ENCODE measurements at regions not wholly inside any gene's neighbourhood (a gene's known extent, or its start where the extent isn't known, plus 50 kb on each side); places are given as distances from the start of the nearest gene placed in this dataset.

- TF ChIP-seq, protein P1, sequence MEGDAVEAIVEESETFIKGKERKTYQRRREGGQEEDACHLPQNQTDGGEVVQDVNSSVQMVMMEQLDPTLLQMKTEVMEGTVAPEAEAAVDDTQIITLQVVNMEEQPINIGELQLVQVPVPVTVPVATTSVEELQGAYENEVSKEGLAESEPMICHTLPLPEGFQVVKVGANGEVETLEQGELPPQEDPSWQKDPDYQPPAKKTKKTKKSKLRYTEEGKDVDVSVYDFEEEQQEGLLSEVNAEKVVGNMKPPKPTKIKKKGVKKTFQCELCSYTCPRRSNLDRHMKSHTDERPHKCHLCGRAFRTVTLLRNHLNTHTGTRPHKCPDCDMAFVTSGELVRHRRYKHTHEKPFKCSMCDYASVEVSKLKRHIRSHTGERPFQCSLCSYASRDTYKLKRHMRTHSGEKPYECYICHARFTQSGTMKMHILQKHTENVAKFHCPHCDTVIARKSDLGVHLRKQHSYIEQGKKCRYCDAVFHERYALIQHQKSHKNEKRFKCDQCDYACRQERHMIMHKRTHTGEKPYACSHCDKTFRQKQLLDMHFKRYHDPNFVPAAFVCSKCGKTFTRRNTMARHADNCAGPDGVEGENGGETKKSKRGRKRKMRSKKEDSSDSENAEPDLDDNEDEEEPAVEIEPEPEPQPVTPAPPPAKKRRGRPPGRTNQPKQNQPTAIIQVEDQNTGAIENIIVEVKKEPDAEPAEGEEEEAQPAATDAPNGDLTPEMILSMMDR (IDR thresholded peaks at IDR 0.05): no peak
- Mint-ChIP-seq H3K4me3 (no peak overlapping the region), H3K36me3 (ENCODE audit: low read depth) (no peaks in the 10 kb centered on the region), H3K27me3 (peaks cover 19% of the 10 kb centered on the region), H3K4me1 (ENCODE audit: low read depth) (no peaks in the 10 kb centered on the region), H3K27ac (no peak overlapping the region), H3K9me3 (no peaks in the 10 kb centered on the region)
- Histone ChIP-seq H3K4me3 (ENCODE audit: low read length) (no peak overlapping the region), H3K36me3 (ENCODE audit: insufficient read depth, low read length) (no peaks in the 10 kb centered on the region), H3K27ac (ENCODE audit: low read depth in 1 of 2, low read length in 2 of 2) (no peak overlapping the region), H3K27me3 (ENCODE audit: control insufficient read depth in 1 of 2, insufficient read depth in 2 of 2, low read length in 2 of 2) (peaks cover 7 to 11% of the 10 kb centered on the region in 2 experiments), H3K4me1 (ENCODE audit: insufficient read depth, low read length) (no peaks in the 10 kb centered on the region), H3K9me3 (ENCODE audit: control insufficient read depth in 1 of 2, insufficient read depth in 1 of 2, low read length in 2 of 2) (no peaks in the 10 kb centered on the region)
- CTCF ChIA-PET: no interaction called here
- no peak for ATAC-seq (ENCODE audit: poor library complexity)
- DNase-seq: no peak
- intact Hi-C loops (cut with DNase I, micrococcal nuclease): no loop called here
- POLR2A ChIA-PET: no interaction called here
Measured at GRCh38 chr10:8487346-8487745, 432.9 kb downstream of the GATA3 start.

GRCh38 chr10:8489232-8489631 is 434.7 kb downstream of the GATA3 start:
- Mint-ChIP-seq H3K36me3 (ENCODE audit: low read depth) (no peaks in the 10 kb centered on the region), H3K4me3 (no peak overlapping the region), H3K27ac (no peak overlapping the region), H3K27me3 (peaks cover 4% of the 10 kb centered on the region), H3K4me1 (ENCODE audit: low read depth) (no peaks in the 10 kb centered on the region), H3K9me3 (no peaks in the 10 kb centered on the region)
- H3K36me3 ChIP-seq (ENCODE audit: insufficient read depth, low read length): no peaks in the 10 kb centered on the region
- no peak overlapping the region for H3K27ac ChIP-seq (ENCODE audit: low read depth in 1 of 2, low read length in 2 of 2)
- ChIA-PET POLR2A (no interaction called here), CTCF (no interaction called here)
- DNase-seq (no peak), ATAC-seq (ENCODE audit: poor library complexity) (no peak)
- H3K4me1 ChIP-seq (ENCODE audit: insufficient read depth, low read length): no peaks in the 10 kb centered on the region
- intact Hi-C loops (cut with DNase I, micrococcal nuclease): no loop called here
- TF ChIP-seq, protein P1 (IDR thresholded peaks at IDR 0.05): no peak
- no peaks in the 10 kb centered on the region for H3K9me3 ChIP-seq (ENCODE audit: control insufficient read depth in 1 of 2, insufficient read depth in 1 of 2, low read length in 2 of 2)
- peaks cover 0 to under 1% of the 10 kb centered on the region in 2 experiments for H3K27me3 ChIP-seq (ENCODE audit: control insufficient read depth in 1 of 2, insufficient read depth in 2 of 2, low read length in 2 of 2)
- H3K4me3 ChIP-seq (ENCODE audit: low read length): no peak overlapping the region

GRCh38 chr10:8489823-8490222 is 435.3 kb downstream of the GATA3 start:
- Histone ChIP-seq H3K4me1 (ENCODE audit: insufficient read depth, low read length) (no peaks in the 10 kb centered on the region), H3K9me3 (ENCODE audit: control insufficient read depth in 1 of 2, insufficient read depth in 1 of 2, low read length in 2 of 2) (no peaks in the 10 kb centered on the region), H3K4me3 (ENCODE audit: low read length) (no peak overlapping the region), H3K36me3 (ENCODE audit: insufficient read depth, low read length) (no peaks in the 10 kb centered on the region), H3K27me3 (ENCODE audit: control insufficient read depth in 1 of 2, insufficient read depth in 2 of 2, low read length in 2 of 2) (no peaks in the 10 kb centered on the region), H3K27ac (ENCODE audit: low read depth in 1 of 2, low read length in 2 of 2) (no peak overlapping the region)
- H3K27ac Mint-ChIP-seq: no peak overlapping the region
- POLR2A ChIA-PET: no interaction called here
- ATAC-seq (ENCODE audit: poor library complexity) (no peak), DNase-seq (no peak)
- TF ChIP-seq, protein P1 (IDR thresholded peaks at IDR 0.05): no peak
- peaks cover 4% of the 10 kb centered on the region for H3K27me3 Mint-ChIP-seq
- CTCF ChIA-PET: interaction anchor here (1.2 kb wide), 1 partner anchor 9 kb away, joined by 4 read pairs; no protein-coding TSS in a partner anchor
- no peak overlapping the region for H3K4me3 Mint-ChIP-seq
- no peaks in the 10 kb centered on the region for H3K36me3 Mint-ChIP-seq (ENCODE audit: low read depth)
- no peaks in the 10 kb centered on the region for H3K4me1 Mint-ChIP-seq (ENCODE audit: low read depth)
- H3K9me3 Mint-ChIP-seq: no peaks in the 10 kb centered on the region
- intact Hi-C loops (cut with DNase I, micrococcal nuclease): no loop called here

Measured in CD4-positive, alpha-beta T cell (primary cell).